SK-N-SH treated with all-trans-retinoic acid at 6 μM for 48 hours (cell line): ENCODE measurements at regions not wholly inside any gene's neighbourhood (a gene's known extent, or its start where the extent isn't known, plus 50 kb on each side); places are given as distances from the start of the nearest gene placed in this dataset.

Source experiments
- ARNTL ChIP-seq: fragments of 450-650 bp; formaldehyde crosslinking; IDR thresholded peaks from 2 replicates; pipeline ENCODE4 v1.5.0; 2020; ENCODE audit warnings: low read depth, mild to moderate bottlenecking, moderate library complexity, borderline replicate concordance
- BACH2 ChIP-seq: fragments of 250-450 bp; sonication (Bioruptor Pico); IDR thresholded peaks from 2 replicates; pipeline ENCODE4 v1.9.0; 2021; ENCODE audit warnings: mild to moderate bottlenecking, borderline replicate concordance
- CSRNP3 ChIP-seq: fragments of 250-450 bp; sonication (Bioruptor Pico); IDR thresholded peaks from 2 replicates; pipeline ENCODE4 v1.5.1; 2021; ENCODE audit warnings: mild to moderate bottlenecking, moderate library complexity
- ESRRG ChIP-seq: fragments of 250-450 bp; sonication (Bioruptor Pico); IDR thresholded peaks from 2 replicates; pipeline ENCODE4 v1.6.1; 2021; ENCODE audit warnings: mild to moderate bottlenecking
- PPARA ChIP-seq: fragments of 250-450 bp; sonication (Bioruptor Pico); IDR thresholded peaks from 2 replicates; pipeline ENCODE4 v1.5.0; 2020; ENCODE audit warnings: mild to moderate bottlenecking, borderline replicate concordance
- RARB ChIP-seq: fragments of 250-450 bp; sonication (Bioruptor Pico); IDR thresholded peaks from 2 replicates; pipeline ENCODE4 v1.8.0; 2021; ENCODE audit warnings: mild to moderate bottlenecking, moderate library complexity
- SNAI2 ChIP-seq: fragments of 250-450 bp; sonication (Bioruptor Pico); IDR thresholded peaks from 2 replicates; pipeline ENCODE4 v1.5.0; 2020; ENCODE audit warnings: mild to moderate bottlenecking, moderate library complexity
- ZC3H10 ChIP-seq: fragments of 250-450 bp; sonication (Bioruptor Pico); IDR thresholded peaks from 2 replicates; pipeline ENCODE4 v1.5.1; 2021; ENCODE audit warnings: mild to moderate bottlenecking, moderate library complexity
- ZFP30 ChIP-seq: fragments of 450-650 bp; formaldehyde crosslinking; IDR thresholded peaks from 2 replicates; pipeline ENCODE4 v1.5.0; 2022; ENCODE audit warnings: mild to moderate bottlenecking, moderate library complexity
- ZNF70 ChIP-seq: fragments of 450-650 bp; formaldehyde crosslinking; IDR thresholded peaks from 2 replicates; pipeline ENCODE4 v1.5.0; 2020; ENCODE audit warnings: mild to moderate bottlenecking, moderate library complexity
- ZNF8 ChIP-seq: fragments of 450-650 bp; formaldehyde crosslinking; IDR thresholded peaks from 2 replicates; pipeline ENCODE4 v1.5.0; 2020; ENCODE audit warnings: mild to moderate bottlenecking, moderate library complexity
- TF ChIP-seq, protein P1 (sequence below): fragments of 250-450 bp; sonication (Bioruptor Pico); IDR thresholded peaks from 2 replicates; pipeline ENCODE4 v1.8.0; 2020; ENCODE audit warnings: mild to moderate bottlenecking, moderate library complexity, borderline replicate concordance

- TF ChIP-seq CSRNP3 (CRISPR knock-in tag), result no peak
- TF ChIP-seq ZNF70 (CRISPR knock-in tag), result no peak
- TF ChIP-seq, protein P1, sequence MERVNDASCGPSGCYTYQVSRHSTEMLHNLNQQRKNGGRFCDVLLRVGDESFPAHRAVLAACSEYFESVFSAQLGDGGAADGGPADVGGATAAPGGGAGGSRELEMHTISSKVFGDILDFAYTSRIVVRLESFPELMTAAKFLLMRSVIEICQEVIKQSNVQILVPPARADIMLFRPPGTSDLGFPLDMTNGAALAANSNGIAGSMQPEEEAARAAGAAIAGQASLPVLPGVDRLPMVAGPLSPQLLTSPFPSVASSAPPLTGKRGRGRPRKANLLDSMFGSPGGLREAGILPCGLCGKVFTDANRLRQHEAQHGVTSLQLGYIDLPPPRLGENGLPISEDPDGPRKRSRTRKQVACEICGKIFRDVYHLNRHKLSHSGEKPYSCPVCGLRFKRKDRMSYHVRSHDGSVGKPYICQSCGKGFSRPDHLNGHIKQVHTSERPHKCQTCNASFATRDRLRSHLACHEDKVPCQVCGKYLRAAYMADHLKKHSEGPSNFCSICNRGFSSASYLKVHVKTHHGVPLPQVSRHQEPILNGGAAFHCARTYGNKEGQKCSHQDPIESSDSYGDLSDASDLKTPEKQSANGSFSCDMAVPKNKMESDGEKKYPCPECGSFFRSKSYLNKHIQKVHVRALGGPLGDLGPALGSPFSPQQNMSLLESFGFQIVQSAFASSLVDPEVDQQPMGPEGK (CRISPR knock-in tag), result no peak
- TF ChIP-seq ARNTL (CRISPR knock-in tag), result no peak
- no peak for TF ChIP-seq ZNF8
- no peak for TF ChIP-seq BACH2 (CRISPR knock-in tag)
- no peak for TF ChIP-seq ZC3H10 (CRISPR knock-in tag)
- no peak for TF ChIP-seq PPARA (CRISPR knock-in tag)
- TF ChIP-seq ESRRG (CRISPR knock-in tag), result no peak
- TF ChIP-seq RARB (CRISPR knock-in tag), result no peak
- TF ChIP-seq ZFP30 (CRISPR knock-in tag), result no peak
- no peak for TF ChIP-seq SNAI2 (CRISPR knock-in tag)
Measured at GRCh38 chr9:107110153-107110552, 172.9 kb upstream of the RAD23B start.
